Erythroblast (primary cell): ENCODE measurements at regions not wholly inside any gene's neighbourhood (a gene's known extent, or its start where the extent isn't known, plus 50 kb on each side); places are given as distances from the start of the nearest gene placed in this dataset.

Source experiments
- GATA1 ChIP-seq: IDR thresholded peaks from 2 replicates; pipeline ENCODE4 v1.6.1; 2011; ENCODE audit warnings: low read depth, mild to moderate bottlenecking, control low read depth, low read length, moderate library complexity
- POLR2A ChIP-seq: IDR thresholded peaks from 2 replicates; pipeline ENCODE4 v1.6.1; 2011; ENCODE audit warnings: mild to moderate bottlenecking, low read length

DNA sequence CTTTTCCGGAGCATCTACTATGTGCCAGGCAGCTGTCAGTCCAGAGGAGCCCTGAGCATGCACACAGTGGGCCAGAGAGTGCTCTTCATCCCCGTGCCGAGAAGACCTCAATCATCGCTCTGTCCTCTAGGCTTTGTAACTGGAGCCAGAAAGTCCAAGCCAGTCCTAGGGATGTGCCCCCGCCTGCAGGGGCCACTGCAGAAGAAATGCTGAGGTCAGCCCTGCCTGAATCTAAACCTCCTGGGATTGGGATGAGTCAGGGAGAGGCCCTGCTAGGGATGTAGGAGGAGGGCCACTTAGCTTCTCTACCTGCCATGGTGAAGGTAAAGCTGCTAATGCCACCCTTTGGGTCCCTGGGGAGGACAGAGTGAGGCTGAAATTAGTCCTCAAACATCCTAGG, 146.8 kb downstream of the CDC5L start:
- no peak for TF ChIP-seq POLR2A
- no peak for TF ChIP-seq GATA1
